Activated CD4-positive, alpha-beta T cell treated with anti-CD3 and anti-CD28 coated beads, Interleukin-2, amount 50 U/mL, for 1 hour (primary cell): ENCODE measurements at regions not wholly inside any gene's neighbourhood (a gene's known extent, or its start where the extent isn't known, plus 50 kb on each side); places are given as distances from the start of the nearest gene placed in this dataset.

Experiments
- DNase-seq: peaks from one replicate; pipeline ENCODE4 v3.0.0-alpha.2; 2020

DNA sequence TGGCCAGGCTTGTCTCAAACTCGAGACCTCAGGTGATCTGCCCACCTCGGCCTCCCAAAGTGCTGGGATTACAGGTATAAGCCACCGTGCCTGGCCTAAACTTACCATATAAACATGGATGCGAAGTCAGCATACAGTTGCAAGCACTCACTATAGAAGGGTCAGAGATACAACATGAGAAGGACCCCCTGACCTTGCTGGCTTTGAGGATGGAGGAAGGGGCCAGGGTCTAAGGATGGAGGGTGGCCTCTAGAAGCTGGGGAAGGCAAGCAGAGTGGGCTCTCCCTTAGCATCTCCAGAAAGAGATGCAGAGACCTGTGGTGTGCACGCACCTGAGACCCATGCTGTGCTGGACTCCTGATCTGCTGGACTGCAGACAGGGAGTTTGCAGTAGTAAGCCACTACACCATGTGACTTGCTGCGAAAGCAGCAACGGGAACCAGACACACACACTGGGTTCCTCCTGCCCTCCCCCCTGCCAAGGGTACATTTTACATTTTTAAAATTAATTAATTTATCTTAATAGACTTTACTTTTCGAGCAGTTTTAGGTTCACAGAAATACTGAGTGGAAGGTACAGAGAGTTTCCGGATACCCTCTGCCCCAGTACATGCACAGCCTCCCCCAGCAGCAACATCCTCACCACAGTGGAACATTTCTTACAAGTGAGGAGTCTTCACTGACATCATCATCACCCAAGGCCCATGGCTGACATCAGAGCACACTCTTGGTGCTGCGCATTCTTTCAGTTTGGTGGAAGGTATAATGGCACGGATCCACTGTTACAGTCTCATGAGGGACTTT is 170.1 kb upstream of the B3GAT1 start:
- DNase-seq, result no peak

DNA sequence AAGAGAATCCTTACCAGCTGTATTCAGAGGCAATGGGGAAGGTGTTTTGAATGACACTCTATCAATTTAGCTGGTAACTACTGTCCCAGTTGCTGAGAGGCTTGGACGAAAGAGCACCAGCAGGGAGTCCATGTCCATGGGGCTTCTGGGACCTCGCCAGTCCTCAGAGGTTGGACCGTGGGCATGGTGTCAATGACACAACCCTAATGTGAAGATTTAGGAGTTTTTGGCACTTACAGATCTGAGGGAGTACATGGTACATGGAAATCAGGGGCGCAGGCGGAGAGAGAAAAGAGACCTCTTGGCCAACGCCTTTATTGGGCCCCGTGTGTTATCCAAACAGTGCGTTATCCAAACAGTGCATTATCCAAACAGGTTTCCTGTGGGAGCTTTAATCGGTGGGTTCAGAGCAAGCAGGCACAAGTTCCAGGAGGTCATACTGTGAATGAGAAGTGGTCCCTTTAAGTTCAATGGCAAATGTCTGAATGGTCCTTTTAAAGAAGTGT is 169.1 kb upstream of the B3GAT1 start:
- DNase-seq, result no peak

DNA sequence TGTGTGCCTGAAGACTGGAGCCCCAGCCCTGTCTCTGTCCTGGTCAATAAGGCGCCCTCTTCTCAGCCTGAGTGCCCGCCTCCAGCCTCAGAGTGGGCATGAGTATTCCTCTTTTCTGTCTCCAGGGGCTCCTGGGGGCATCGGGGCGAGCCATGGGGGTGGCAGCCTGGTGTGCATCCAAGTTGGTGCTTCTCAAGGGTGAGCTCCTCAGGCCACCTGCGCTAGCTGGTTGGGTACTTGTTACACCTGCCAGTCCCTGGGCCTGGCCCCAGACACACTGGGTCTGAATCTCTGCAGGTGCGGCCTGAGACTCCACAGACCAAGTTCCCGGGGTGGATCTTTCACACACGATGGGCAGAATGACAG is 168.6 kb upstream of the B3GAT1 start:
- DNase-seq, result no peak

DNA sequence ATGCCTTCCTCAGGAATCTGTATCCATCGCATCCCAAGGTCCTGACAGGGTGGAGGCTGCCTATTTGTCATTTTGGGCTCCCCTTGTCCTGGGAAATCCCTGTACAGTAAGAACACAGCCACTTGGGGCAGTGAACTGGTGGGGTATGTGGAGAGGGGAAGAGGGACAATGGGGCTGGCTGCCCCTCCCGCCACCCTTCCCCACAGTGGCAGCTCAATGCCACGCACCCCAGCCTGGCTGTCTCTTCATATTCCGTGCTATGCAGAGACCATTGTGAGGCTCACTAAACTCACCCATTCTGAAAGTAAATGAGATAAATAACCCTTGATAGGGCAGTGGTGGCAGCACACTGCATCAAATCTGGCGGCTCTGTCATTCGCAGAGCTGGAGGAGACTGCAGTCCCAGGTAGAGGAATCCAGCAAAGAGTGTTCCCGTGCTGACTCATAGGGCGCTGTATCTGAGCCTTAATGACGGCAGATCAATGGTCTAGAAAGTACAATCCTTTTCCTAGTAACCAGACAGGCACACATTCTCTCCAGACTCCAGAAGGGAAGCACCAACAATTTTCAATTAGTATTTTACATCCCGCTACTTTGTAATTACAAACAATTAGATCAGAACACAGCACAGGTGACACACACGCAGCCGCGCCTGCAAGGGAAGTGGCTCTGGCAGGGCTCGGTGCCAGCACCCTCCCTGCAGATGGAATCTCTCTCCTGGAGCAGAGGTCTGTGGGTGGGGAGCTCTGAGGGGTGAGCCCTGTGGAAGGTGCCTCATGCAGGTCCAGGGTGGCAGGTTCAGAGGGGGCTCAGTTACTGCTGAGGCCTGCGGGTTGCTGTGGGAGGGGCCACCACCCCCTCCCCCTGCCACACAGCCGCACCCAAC is 167.9 kb upstream of the B3GAT1 start:
- DNase-seq, result no peak

DNA sequence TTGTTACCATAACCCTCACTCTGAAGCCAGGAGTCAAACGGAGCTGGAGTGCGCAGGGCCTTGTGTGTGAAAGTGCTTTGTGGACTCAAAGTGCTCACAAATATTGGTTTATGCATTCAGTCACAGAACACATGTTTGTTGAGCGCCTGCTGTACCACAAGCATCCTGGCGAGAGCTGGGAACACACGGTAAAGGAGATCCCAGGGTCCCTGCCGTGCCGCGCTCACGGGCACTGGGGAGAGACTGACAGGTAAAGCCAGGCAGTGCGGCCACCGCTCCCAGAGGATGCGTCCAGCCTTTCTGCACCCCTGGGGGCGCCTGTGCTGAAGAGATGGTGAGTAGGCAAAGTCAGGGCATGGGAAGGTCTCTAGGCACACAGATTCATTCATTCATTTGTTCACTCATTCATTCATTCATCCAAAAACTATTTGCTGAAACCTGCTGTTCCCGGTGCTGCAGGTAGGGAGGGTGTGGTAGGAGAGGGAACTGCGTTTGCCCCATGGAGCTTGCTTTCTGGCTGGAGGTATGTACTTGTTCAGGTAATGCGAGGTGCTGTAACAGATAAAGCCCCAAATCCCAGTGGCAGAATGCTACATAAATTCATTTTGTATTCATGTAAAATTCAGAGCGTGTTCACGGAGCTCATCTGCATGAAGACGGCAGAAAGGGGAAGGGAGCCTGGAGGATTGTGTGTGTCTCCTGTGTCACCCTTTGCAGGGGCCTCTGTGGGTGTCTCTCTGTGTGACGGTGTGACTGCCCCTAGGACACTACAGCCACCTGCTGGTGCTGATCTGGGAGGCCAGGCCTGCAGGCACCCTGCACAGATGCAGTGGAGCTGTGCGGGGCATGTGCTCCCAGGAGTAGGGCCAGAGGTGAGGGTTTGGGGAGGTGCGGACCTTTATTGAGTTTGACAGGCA is 167.0 kb upstream of the B3GAT1 start:
- DNase-seq, result no peak

DNA sequence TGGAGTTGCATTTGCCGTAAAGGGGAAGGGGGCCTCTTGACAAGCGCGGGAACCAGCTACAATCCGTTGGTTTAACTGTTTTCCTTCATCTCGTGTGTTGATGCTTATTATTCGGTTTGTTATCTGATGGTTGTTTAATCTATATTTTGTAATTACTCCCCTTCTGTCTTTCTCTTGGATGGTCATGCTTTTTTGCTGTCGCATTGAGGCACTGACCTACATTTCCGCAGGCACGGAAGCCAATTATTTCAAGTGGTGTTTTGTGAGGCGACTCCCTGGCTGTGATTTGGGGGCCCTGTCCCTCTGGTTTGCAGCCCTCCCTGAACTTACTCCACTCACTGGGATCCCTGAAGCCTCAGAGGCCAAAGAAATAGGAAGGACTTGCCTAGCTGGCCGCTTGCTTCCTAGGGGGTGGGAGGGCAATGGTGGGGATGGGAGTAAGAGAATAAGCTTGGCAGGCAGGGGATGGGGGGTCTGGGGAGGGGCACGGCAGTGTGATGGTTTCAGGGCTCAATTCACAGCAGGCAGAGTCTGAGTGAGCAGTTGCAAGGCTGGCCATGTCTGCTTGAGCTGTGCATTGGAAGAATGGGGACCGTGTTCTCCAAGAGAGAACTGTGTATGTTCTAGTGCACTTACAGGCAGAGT is 165.8 kb upstream of the B3GAT1 start:
- no peak for DNase-seq

DNA sequence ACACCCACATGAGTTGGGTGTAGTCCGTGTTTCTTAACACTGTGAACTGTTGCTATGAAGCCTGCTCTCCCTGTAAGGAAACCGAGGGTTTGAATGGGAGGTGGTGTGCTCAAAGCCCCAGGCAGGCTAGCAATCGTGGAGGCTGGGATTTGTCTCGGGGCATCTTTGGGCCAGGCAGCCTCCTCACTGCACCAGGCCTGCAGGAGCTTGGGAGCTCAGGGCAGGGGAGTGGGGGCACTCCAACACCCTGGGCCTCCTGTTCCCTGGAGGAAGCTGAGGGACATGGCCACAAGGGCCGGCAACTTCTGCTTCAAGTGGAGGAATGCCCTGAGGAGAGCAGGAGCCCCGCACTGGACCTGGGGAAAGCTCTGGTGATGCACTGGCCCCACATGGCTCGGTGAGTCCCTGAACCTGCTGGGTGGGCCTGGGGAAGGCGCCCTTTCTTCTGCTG is 164.7 kb upstream of the B3GAT1 start:
- DNase-seq, result no peak

DNA sequence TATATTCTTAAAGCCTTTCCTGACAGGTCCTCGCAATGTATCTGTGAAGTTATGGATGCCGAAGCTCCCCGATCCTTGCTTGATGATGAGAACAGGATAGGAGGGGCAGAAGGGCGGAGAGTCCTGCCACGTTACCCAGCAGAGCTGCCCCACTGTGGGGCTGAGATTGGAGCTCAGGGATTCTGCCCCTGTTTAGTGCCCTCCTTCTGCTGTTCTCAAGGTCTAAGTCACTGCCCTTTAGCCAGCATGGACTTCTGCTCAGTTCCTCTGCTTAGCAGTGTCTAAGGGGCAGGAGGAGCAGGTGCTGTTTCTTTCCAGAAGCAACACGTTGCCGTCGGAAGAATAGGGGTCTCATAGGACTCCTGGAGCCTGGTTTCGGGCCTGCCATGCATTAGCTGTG is 164.2 kb upstream of the B3GAT1 start:
- DNase-seq, result no peak

DNA sequence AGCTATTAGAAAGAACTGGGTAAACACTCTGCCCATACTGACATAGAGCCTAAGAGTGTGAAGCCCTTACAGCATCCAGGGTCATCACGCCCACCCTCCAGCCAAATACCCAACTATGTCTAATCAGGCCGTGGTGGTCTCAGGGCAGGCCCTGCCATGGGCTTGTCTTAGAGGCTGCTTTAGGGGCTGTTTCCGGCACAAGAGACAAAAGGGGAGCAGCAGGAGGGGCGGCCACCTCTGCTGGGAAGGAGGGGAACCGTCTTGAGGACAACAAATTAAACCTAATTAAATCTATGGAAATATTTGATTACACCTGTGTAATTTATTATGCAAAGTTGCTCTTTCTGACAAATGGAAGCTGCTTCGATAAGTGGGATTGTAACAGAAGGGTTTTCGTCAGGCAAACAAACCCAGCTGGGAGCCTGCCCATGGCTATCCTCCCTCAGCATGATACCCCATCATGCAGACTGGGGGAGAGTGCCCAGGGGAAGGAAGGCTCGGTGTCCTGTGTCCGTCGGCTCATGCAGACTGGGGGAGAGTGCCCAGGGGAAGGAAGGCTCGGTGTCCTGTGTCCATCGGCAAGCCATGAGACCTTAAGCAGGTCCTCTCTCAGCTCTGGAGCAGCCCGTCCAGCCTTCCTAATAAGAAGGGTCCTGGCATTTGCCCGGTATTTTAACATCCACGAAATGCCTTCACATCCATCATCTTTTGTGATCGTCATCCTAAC is 163.6 kb upstream of the B3GAT1 start:
- DNase-seq, result no peak

DNA sequence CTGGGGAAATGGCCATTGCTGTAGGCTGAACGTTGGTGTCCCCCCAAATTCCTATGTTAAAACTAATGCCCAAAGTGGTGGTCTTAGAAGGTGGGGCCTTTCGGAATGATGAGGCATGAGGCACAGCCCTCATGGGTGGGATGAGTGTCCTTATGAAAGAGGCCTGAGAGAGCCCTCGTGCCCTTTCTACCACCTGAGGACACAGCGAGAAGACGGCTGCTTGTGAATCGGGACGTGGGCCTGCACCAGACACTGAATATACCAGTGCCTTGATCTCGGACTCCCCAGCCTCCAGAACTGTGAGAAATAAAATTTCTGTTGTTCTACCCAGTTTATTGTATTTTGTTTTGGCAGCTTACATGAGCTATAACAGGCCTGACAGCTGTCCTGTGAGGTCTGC is 162.9 kb upstream of the B3GAT1 start:
- no peak for DNase-seq

DNA sequence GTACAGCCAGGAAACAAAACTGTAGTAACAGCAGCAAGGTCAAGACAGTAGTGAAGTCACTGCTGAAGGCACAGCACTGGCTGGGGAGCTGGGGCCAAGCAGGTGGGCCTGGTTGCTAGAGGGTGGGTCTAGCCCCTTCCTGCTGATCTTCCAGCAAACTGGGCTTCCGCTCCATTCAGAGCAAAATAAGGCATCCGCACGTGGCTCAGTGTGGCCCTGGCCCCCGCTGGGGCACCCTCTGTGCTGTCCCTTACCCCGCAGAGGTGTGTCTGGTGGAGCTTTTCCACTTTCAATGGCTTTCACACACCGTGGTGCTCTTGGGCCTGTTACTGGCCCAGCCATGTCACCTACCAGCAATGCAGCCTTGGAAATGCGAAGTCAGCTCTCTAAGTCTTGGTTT is 162.4 kb upstream of the B3GAT1 start:
- DNase-seq, result no peak

DNA sequence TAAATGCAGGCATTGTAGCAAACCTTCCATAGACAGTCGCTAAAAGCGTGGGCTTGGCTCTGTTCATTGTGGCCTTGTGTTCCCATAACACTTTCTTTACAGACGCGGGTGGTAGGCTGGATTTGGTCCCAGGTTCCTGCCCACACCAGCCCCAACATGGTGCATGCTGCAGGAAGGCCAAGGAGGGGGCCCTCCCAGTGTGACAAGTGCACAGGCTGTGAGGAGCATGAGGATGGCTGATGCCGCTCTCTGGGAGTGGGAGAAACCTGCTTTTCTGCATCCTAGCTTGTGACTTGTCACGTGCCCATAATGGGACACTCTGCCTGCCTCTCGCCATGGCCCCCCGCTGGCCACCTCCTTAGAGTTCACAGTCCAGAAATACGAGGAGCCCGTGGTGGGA is 161.8 kb upstream of the B3GAT1 start:
- no peak for DNase-seq

DNA sequence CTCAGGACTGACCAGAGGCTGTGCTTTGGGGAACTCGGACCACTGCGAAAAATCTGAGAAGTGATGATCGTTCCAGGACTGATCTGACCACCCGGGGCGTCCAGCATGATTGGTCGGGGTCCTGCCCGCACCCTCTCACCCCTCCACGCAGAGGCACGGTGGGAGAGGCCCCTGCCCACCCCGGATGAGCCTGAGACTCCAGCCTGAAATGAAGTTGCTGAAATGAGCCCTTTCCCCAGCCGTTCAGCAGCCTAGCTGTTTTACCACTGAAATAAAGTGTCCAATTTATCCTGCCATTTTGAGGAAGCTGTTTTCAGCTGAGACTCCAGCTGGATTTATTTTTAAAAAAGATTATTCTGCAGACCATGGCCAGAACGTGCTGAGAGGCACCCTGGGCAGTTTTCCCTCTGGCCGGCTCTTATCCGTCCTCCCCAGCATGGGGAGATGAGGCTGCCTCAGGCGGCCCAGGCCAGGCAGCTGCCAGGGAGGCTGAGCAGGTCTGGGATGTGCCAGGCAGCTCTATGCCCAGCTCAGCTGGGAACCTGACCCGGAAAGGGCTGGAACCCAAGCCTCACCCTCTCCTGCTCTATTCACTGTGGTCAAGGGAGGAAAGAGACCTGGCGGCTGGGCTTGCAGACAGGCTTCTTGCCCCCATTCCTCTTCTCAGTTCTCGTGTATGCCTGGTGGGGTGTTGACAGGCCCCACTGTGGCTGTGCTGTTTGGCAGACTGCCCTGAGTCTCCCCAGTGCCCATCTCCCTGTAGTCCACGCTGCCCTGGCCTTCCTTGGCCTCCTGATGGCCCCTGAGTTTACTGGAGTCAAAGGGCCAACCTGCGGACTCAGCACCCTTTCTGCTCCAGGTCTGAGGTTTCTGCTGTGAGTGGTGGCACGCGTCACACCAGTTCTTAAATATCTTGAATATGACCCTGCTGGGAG is 161.0 kb upstream of the B3GAT1 start:
- no peak for DNase-seq

DNA sequence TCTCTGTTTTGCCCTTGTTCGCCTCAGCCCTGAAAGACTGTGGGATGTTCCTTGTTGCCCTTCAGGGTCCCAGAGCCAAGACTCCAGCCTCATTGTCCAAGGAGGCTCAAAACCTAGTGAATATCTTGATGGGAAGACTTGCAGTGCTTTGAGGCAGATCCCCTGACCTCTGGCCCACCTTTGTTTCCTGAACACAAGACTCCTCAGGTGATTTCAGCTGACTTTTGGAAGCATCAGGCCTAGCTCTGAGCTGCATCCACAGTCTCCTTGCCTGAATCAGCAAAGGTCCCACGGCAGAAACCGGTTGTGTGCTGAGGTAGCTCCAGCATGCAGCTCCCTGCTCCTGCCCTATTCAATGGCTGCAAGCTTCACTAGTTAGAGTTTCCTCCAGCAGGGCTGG is 159.3 kb upstream of the B3GAT1 start:
- no peak for DNase-seq

DNA sequence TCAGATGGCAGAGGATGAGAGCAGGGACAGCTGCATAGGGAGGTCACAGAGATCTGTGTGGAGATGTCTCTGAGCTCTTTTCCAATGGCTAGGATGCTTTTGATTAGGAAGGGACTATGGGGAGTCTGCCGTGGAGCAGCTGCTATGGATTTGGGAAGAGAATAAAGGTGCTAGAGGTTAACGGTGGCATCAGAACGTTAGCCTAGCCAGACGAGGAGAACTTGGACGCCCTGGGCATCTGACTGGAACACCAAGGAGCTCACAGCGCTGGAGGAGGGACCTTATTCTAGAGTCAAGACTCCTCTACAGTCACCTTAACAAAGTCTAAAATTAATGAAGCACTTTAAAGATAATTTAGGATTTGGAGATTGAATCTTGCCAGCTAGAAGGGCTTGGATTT is 157.2 kb upstream of the B3GAT1 start:
- DNase-seq, result no peak

DNA sequence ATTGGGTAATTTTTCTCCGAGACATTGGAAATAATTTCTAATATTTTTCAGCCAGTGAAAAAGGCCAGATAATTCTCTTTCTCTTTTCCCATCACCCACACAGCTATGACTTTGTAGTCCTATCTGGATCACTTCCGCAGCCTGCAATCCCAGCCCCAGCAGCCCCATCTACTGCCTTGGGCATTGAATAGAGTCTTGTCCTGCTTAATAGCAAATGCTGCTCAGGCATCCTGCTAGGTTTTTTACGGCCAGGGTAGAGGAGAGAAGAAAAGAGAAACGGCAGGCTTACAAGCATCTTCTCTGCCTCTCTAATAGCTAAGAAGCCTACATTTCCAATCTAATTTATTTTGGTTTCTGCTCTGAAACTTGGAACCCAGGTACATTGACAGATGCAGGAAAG is 154.3 kb upstream of the B3GAT1 start:
- no peak for DNase-seq

DNA sequence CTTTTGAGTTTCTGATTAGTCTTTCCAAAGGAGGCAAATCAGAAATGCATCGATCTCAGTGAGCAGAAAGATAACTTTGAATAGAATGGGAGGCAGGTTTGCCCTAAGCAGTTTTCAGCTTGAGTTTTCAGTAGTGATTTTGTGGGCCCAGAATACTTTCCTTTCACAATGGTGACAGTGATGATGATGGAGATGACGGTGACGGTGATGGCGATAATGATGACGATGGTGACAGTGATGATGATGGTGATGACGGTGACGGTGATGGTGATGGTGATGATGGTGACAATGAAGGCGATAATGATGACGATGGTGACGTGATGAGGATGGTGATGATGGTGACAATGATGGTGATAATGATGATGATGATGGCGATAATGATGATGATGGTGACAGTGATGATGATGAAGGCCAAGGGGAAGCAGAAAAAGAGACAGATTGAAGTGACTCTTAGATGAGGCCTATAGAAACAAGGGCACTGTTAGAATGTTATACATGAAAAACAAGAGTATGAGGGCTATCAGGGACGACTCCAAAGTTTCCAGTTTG is 153.4 kb upstream of the B3GAT1 start:
- DNase-seq, result no peak

DNA sequence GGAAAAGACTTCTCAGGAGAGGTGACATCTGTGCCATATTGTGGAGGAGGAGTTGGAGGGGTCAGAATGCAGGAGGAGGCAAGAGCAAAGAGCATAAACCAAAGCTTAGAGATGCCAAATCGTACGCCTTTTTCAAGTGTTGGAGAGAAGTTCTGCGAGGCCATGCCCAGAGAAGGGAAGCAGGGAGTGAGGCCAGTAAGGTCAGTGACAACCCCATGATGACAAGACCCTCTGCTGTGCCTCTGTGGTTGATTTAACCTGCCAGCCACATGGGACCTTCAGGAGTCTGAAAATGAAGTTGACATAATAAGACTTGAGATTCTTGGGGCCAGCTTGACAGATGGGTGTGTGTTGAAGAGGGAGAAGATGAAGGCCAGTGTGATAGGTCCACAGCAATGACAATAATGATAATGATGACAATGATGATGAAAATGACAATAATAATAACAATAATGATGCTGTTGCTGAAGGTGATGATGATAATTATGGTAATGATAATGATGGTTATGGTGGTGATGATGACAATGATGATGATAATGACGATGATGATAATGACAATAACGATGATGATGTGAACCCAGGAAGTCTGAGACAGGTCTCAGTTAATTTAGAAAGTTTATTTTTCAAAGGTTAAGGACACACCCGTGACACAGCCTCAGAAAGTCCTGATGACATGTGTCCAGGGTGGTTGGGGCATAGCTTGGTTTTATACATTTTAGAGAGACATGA is 152.6 kb upstream of the B3GAT1 start:
- no peak for DNase-seq

DNA sequence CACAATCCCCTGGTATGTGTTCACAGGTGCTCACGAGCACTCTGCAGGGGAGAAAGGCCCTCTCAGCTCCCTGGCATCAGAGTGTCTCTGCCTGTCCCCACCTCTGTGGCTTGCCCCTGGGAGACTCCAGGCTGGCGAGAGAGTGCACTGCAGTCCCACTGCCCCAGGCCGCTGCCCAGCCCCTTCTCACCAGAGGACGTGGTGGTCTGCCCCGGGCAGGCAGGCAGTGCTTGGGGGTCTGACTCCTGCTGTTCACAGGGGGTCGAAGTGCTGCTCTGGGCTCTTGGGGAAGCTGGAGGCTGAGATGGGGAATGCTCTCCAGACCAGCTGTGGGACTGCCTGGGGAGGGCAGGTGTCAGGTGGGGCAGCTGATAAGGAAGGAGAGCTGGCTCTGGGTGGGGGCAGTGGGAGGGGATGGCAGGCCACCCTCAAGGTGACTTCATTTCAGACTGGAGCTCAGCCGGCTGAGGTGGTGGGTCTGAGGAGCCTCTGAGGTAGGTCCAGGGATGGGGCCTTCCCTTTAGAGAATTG is 151.0 kb upstream of the B3GAT1 start:
- DNase-seq, result no peak
